SK-N-SH (cell line): ENCODE measurements at regions not wholly inside any gene's neighbourhood (a gene's known extent, or its start where the extent isn't known, plus 50 kb on each side); places are given as distances from the start of the nearest gene placed in this dataset.

Experiments
- CTCF ChIA-PET: fragments of 300-600, 350-600 bp; formaldehyde crosslinking; extraction: SDS; loops from one replicate; lab custom pipeline; 2021; lab: Yijun Ruan, JAX
- POLR2A ChIA-PET: fragments of 350-600 bp; sonication (Branson Sonifier 250); formaldehyde crosslinking; extraction: SDS; loops from one replicate; lab custom pipeline; 2020; ENCODE audit warnings: antibody characterized with exemption, inconsistent platforms; lab: Yijun Ruan, JAX
- DNase-seq: peaks from one replicate; pipeline ENCODE4 v3.0.0; 2012
- H2AFZ ChIP-seq: fragments of 200-600 bp; sonication (generic); 2 replicates; pipeline ENCODE4 v1.8.1; 2016; ENCODE audit warnings: antibody characterized with exemption, mild to moderate bottlenecking, low read depth
- H3F3A ChIP-seq: fragments of 200-600 bp; sonication (generic); replicated peaks from 2 replicates; pipeline ENCODE3; 2016; ENCODE audit warnings: antibody characterized with exemption, mild to moderate bottlenecking; ENCODE audit not compliant: insufficient read depth
- H3K27ac ChIP-seq, 2 experiments: fragments of 200-500 bp in 1 of 2; fragments of 200-600 bp in 1 of 2; sonication (Bioruptor generic) in 1 of 2; sonication (generic), shearing (Covaris generic) in 1 of 2; 2 replicates each; pipeline versions ENCODE4 v1.5.1 to v1.6.1; 2014 to 2016; ENCODE audit warnings: low read depth in 2 of 2, inconsistent platforms in 1 of 2, low read length in 1 of 2, mild to moderate bottlenecking in 1 of 2, mixed read lengths in 1 of 2
- H3K27me3 ChIP-seq: fragments of 200-600 bp; sonication (generic), shearing (Covaris generic); 2 replicates; pipeline ENCODE4 v1.6.1; 2016; ENCODE audit warnings: mixed run types; ENCODE audit not compliant: insufficient read depth
- H3K36me3 ChIP-seq, 2 experiments: fragments of 200-500 bp in 1 of 2; fragments of 200-600 bp in 1 of 2; sonication (Bioruptor generic) in 1 of 2; sonication (generic) in 1 of 2; replicated peaks in 1 of 2; 2 replicates each; pipeline versions ENCODE3 to v1.5.1; 2014 to 2016; ENCODE audit warnings: low read length in 1 of 2, mild to moderate bottlenecking in 1 of 2; ENCODE audit not compliant: insufficient read depth in 2 of 2, control insufficient read depth in 1 of 2
- H3K4me1 ChIP-seq, 2 experiments: fragments of 200-500 bp in 1 of 2; fragments of 200-600 bp in 1 of 2; sonication (Bioruptor generic) in 1 of 2; sonication (generic), shearing (Covaris generic) in 1 of 2; 2 replicates each; pipeline versions ENCODE4 v1.5.1 to v1.6.1; 2014 to 2016; ENCODE audit warnings: low read depth in 1 of 2, low read length in 1 of 2, mixed run types in 1 of 2; ENCODE audit not compliant: insufficient read depth in 2 of 2, control insufficient read depth in 1 of 2
- H3K4me2 ChIP-seq: fragments of 200-600 bp; sonication (generic), shearing (Covaris generic); 2 replicates; pipeline ENCODE4 v1.6.1; 2017; ENCODE audit warnings: mixed run types
- H3K4me3 ChIP-seq, 2 experiments: fragments of 200-500 bp in 1 of 2; fragments of 200-600 bp in 1 of 2; sonication (Bioruptor generic) in 1 of 2; sonication (generic), shearing (Covaris generic) in 1 of 2; 2 replicates each; pipeline versions ENCODE4 v1.5.1 to v1.8.1; 2014 to 2016; ENCODE audit warnings: low read depth in 2 of 2, inconsistent platforms in 1 of 2, low read length in 1 of 2, mild to moderate bottlenecking in 1 of 2, mixed read lengths in 1 of 2, moderate library complexity in 1 of 2
- H3K79me2 ChIP-seq: fragments of 200-600 bp; sonication (generic); 2 replicates; pipeline ENCODE4 v1.8.1; 2017; ENCODE audit warnings: mild to moderate bottlenecking; ENCODE audit not compliant: insufficient read depth
- H3K9ac ChIP-seq: fragments of 200-600 bp; sonication (generic); 2 replicates; pipeline ENCODE4 v1.6.1; 2017; ENCODE audit warnings: mixed run types
- H3K9me2 ChIP-seq: fragments of 200-600 bp; sonication (generic); 2 replicates; pipeline ENCODE4 v1.6.1; 2017; ENCODE audit warnings: mixed run types
- H3K9me3 ChIP-seq: fragments of 200-600 bp; sonication (generic); 2 replicates; pipeline ENCODE4 v1.6.1; 2017; ENCODE audit warnings: mixed run types, mild to moderate bottlenecking, moderate library complexity
- H4K20me1 ChIP-seq: fragments of 200-600 bp; sonication (generic); 2 replicates; pipeline ENCODE4 v1.6.1; 2017; ENCODE audit warnings: mild to moderate bottlenecking, mixed run types; ENCODE audit not compliant: insufficient read depth
- FOSL2 ChIP-seq: IDR thresholded peaks from 2 replicates; pipeline ENCODE4 v1.4.0; 2012; ENCODE audit warnings: low read depth, mild to moderate bottlenecking, moderate library complexity, borderline replicate concordance
- FOXM1 ChIP-seq: IDR thresholded peaks from 2 replicates; pipeline ENCODE4 v1.4.0; 2012; ENCODE audit warnings: low read depth, mild to moderate bottlenecking
- GATA2 ChIP-seq: sonication (generic); formaldehyde crosslinking; IDR thresholded peaks from 2 replicates; pipeline ENCODE4 v1.5.0; 2020; ENCODE audit warnings: mild to moderate bottlenecking, missing genetic modification reagents
- MEF2A ChIP-seq: IDR thresholded peaks from 2 replicates; pipeline ENCODE4 v1.4.0; 2012; ENCODE audit warnings: low read depth, borderline replicate concordance
- NFIC ChIP-seq: IDR thresholded peaks from 2 replicates; pipeline ENCODE4 v1.4.0; 2012; ENCODE audit warnings: borderline replicate concordance
- RCOR1 ChIP-seq: fragments of 150-350 bp; IDR thresholded peaks from 2 replicates; pipeline ENCODE4 v1.6.1; 2017; ENCODE audit warnings: antibody characterized with exemption, low read length
- SIN3A ChIP-seq: IDR thresholded peaks from 2 replicates; pipeline ENCODE4 v1.6.1; 2012; ENCODE audit warnings: low read depth, mild to moderate bottlenecking, low read length, moderate library complexity, borderline replicate concordance
- TCF12 ChIP-seq: IDR thresholded peaks from 2 replicates; pipeline ENCODE4 v1.4.0; 2012
- WGBS: methylation state at CpG from one replicate; pipeline ENCODE4 v1.1.6; 2017; ENCODE audit warnings: low lambda C conversion rate; 5-methylcytosine and 5-hydroxymethylcytosine counted together
- TF ChIP-seq, protein P1 (sequence below): fragments of 150-350 bp; IDR thresholded peaks from 2 replicates; pipeline ENCODE4 v1.6.1; 2016; ENCODE audit warnings: mild to moderate bottlenecking, low read depth, low read length

DNA sequence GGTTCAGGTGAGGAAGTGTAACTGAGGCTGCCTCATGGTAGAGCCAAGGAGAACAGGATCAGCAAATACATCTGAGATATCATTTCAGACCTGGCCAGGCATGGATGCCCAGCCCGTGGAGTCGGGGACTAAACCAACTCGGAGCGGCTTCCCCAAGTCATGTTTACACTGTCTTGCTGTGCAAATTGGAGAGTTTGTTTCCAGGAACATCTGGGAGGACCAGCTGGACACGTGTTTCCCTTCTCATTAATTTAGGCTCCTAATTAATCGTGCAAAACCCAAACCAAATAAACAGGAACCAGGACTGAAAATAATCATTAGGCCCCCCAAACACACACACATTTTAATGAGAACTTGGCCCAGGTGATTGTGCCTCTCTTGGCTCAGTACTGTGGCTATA lies 70.9 kb upstream of the SALL1 start:
- H3K36me3 ChIP-seq: no peaks in the 10 kb centered on the region
- DNase-seq: no peak
- POLR2A ChIA-PET: no interaction called here
- H3K9me3 ChIP-seq: no peaks in the 10 kb centered on the region
- no peak for TF ChIP-seq NFIC
- TF ChIP-seq FOXM1: no peak
- no peaks in the 10 kb centered on the region for H3K27me3 ChIP-seq
- no peak overlapping the region for H3K27ac ChIP-seq
- CTCF ChIA-PET: no interaction called here
- no peak overlapping the region for H3K4me2 ChIP-seq
- H3K9me2 ChIP-seq: no peaks in the 10 kb centered on the region
- no peaks in the 10 kb centered on the region for H3K79me2 ChIP-seq
- H3F3A ChIP-seq: no peaks in the 10 kb centered on the region
- H3K9ac ChIP-seq: no peak overlapping the region
- WGBS: 16% methylated on average over 6 of the region's 6 CpGs
- no peak overlapping the region for H2AFZ ChIP-seq
- no peaks in the 10 kb centered on the region for H4K20me1 ChIP-seq
- no peaks in the 10 kb centered on the region for H3K4me1 ChIP-seq
- H3K4me3 ChIP-seq: no peak overlapping the region

- Histone ChIP-seq H3K27me3 (no peaks in the 10 kb centered on the region), H3K9ac (no peak overlapping the region), H3K4me2 (no peak overlapping the region), H3K9me3 (no peaks in the 10 kb centered on the region), H3K27ac (no peak overlapping the region)
- POLR2A ChIA-PET: no interaction called here
- CTCF ChIA-PET: no interaction called here
- no peak for DNase-seq
- no peak for TF ChIP-seq GATA2 (CRISPR knock-in tag)
- no peak for TF ChIP-seq RCOR1
- TF ChIP-seq FOSL2: no peak
- no peak for TF ChIP-seq MEF2A
- TF ChIP-seq, all 33 proteins: peak for 0
- no peaks in the 10 kb centered on the region for H3K79me2 ChIP-seq
- H3F3A ChIP-seq: no peaks in the 10 kb centered on the region
- H2AFZ ChIP-seq: no peak overlapping the region
- 4% methylated on average over 2 of the region's 2 CpGs for WGBS
- H3K9me2 ChIP-seq: no peaks in the 10 kb centered on the region
- no peaks in the 10 kb centered on the region for H4K20me1 ChIP-seq
- H3K36me3 ChIP-seq: no peaks in the 10 kb centered on the region
- no peaks in the 10 kb centered on the region for H3K4me1 ChIP-seq
- no peak overlapping the region for H3K4me3 ChIP-seq
These were observed 60.1 kb upstream of the SALL1 start for GRCh38 chr16:51211148-51211547.

DNA sequence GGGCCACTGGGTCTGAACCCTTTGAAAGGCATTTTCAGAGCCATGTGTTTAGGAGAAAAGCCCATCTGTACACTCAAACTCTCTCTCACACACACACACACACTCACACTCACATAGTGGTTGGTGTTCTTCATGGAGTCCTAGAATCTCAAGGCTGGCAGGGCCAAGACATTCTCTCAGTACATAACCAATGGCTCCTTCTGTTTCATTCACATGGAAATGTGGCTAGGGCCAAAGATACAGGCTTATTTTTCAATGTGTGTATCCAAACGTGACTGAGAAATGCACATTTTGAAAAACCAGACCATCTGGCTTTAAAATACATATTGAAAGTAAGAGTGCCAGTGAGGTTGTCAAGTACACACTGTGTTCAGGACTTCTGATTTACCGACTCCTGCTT lies 59.0 kb upstream of the SALL1 start:
- Histone ChIP-seq H3K27ac (no peak overlapping the region), H3K9me2 (no peaks in the 10 kb centered on the region), H3K36me3 (no peaks in the 10 kb centered on the region), H3K27me3 (no peaks in the 10 kb centered on the region), H3K4me1 (no peaks in the 10 kb centered on the region), H3F3A (no peaks in the 10 kb centered on the region), H3K9ac (no peak overlapping the region), H3K4me2 (no peak overlapping the region), H3K4me3 (no peak overlapping the region), H3K79me2 (no peaks in the 10 kb centered on the region), H2AFZ (no peak overlapping the region; the same call in 1 of the 2 replicates), H4K20me1 (no peaks in the 10 kb centered on the region), H3K9me3 (no peaks in the 10 kb centered on the region)
- CTCF ChIA-PET: no interaction called here
- WGBS: 0% methylated on average over 2 of the region's 2 CpGs
- TF ChIP-seq, protein P1, sequence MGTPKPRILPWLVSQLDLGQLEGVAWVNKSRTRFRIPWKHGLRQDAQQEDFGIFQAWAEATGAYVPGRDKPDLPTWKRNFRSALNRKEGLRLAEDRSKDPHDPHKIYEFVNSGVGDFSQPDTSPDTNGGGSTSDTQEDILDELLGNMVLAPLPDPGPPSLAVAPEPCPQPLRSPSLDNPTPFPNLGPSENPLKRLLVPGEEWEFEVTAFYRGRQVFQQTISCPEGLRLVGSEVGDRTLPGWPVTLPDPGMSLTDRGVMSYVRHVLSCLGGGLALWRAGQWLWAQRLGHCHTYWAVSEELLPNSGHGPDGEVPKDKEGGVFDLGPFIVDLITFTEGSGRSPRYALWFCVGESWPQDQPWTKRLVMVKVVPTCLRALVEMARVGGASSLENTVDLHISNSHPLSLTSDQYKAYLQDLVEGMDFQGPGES: no peak
- TF ChIP-seq SIN3A (no peak), TCF12 (no peak)
- POLR2A ChIA-PET: no interaction called here
- DNase-seq: no peak
